ENCODE measurements at regions not wholly inside any gene's neighbourhood (a gene's known extent, or its start where the extent isn't known, plus 50 kb on each side); places are given as distances from the start of the nearest gene placed in this dataset.

DNA sequence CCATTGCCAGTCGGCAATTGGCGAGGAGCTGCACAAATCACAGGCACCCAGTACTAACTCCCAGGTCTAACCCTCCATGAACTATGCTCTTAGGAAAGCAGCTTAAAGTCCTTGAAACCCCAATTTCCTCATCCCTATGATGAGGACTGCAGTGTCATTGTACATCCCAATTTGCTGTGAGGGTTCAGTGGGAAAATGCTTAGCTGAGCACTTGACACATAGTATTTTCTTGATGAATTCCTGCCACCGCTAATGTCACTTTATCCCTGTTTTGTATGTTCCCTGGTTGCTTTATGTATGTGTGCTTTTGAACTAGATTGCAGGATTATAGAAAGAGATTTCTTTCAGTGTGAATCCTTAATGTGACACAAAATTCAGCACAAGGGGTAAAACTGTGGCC, 161.5 kb upstream of the RBFOX1 start:
- Mint-ChIP-seq H3K9me3 (peaks cover 6 to 9% of the 10 kb centered on the region in 2 donors), H3K4me1 (ENCODE audit: low read depth) (no peaks in the 10 kb centered on the region), H3K4me3 (no peak overlapping the region), H3K27me3 (ENCODE audit: low read depth) (no peaks in the 10 kb centered on the region), H3K27ac (no peak overlapping the region), H3K36me3 (ENCODE audit: insufficient read depth in 2 of 2) (peaks cover 1 to 5% of the 10 kb centered on the region in 2 donors)
- DNase-seq (no peak), ATAC-seq (replicated peaks in 1 of 2) (no peak)

DNA sequence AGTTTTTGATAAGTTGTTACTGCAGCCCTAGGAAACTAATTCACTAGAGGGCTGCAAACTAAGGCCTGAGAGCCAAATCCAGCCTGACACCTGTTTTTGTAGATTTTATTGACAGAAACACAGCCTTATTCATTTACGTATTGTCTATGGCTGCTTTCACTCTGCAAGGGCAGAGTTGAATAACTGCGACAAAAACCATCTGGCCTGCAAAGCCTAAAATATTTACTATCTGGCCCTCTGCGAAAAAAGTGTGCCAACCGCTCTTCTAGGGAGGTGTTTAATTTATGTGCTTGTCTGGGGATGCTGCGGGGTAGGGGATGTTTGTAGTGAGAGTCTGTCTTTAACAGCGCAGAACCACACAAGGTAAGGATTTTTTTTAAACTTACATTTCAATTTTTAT, 165.0 kb upstream of the RBFOX1 start:
- DNase-seq (no peak), ATAC-seq (replicated peaks in 1 of 2) (no peak)
- H3K36me3 Mint-ChIP-seq (ENCODE audit: insufficient read depth in 2 of 2) = peaks cover 1 to 9% of the 10 kb centered on the region in 2 donors
- peaks cover 5 to 11% of the 10 kb centered on the region in 2 donors for H3K9me3 Mint-ChIP-seq
- H3K27ac Mint-ChIP-seq = no peak overlapping the region
- no peaks in the 10 kb centered on the region for H3K4me1 Mint-ChIP-seq (ENCODE audit: low read depth)
- H3K27me3 Mint-ChIP-seq (ENCODE audit: low read depth) = no peaks in the 10 kb centered on the region
- no peak overlapping the region for H3K4me3 Mint-ChIP-seq

GRCh38 chr16:7161891-7162290, 170.8 kb upstream of the RBFOX1 start:
- Mint-ChIP-seq H3K27me3 (ENCODE audit: low read depth) (no peaks in the 10 kb centered on the region), H3K4me3 (no peak overlapping the region), H3K4me1 (ENCODE audit: low read depth) (no peaks in the 10 kb centered on the region), H3K36me3 (ENCODE audit: insufficient read depth in 2 of 2) (peaks cover 0 to 5% of the 10 kb centered on the region in 2 donors), H3K27ac (no peak overlapping the region), H3K9me3 (peaks cover 6 to 10% of the 10 kb centered on the region in 2 donors)
- DNase-seq (no peak), ATAC-seq (replicated peaks in 1 of 2) (no peak)

DNA sequence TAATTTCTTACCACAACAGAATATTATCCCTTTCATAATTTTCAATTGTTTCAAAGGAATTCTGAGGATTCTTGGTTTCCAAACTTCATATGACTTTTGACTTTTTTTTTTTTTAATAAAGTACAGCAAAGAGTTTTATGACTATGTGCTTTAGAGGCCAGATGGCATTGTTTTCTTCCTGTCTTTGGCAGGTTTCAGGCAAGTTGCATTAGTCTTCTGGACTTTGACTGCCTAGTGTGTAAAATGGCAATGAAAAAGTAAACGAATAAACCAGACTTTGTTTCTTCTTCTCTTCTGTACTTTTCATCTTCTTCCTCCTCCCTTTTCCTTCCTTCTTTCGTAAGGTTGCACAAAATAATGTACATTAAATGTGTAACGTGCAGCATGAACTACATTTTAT, 172.6 kb upstream of the RBFOX1 start:
- peaks cover 0 to 1% of the 10 kb centered on the region in 2 donors for H3K36me3 Mint-ChIP-seq (ENCODE audit: insufficient read depth in 2 of 2)
- H3K4me3 Mint-ChIP-seq = no peak overlapping the region
- no peaks in the 10 kb centered on the region for H3K27me3 Mint-ChIP-seq (ENCODE audit: low read depth)
- H3K9me3 Mint-ChIP-seq = peaks cover 4% of the 10 kb centered on the region in 2 donors
- no peak overlapping the region for H3K27ac Mint-ChIP-seq
- ATAC-seq (replicated peaks in 1 of 2) = no peak
- no peaks in the 10 kb centered on the region for H3K4me1 Mint-ChIP-seq (ENCODE audit: low read depth)
- no peak for DNase-seq

GRCh38 chr16:7158481-7158880, 174.2 kb upstream of the RBFOX1 start:
- Mint-ChIP-seq H3K27ac (no peak overlapping the region), H3K4me1 (ENCODE audit: low read depth) (no peaks in the 10 kb centered on the region), H3K9me3 (peaks cover 7 to 8% of the 10 kb centered on the region in 2 donors), H3K36me3 (ENCODE audit: insufficient read depth in 2 of 2) (peaks cover 0 to 1% of the 10 kb centered on the region in 2 donors), H3K4me3 (no peak overlapping the region), H3K27me3 (ENCODE audit: low read depth) (no peaks in the 10 kb centered on the region)
- ATAC-seq (replicated peaks in 1 of 2) (no peak), DNase-seq (no peak)

GRCh38 chr16:7150230-7150629, 182.4 kb upstream of the RBFOX1 start:
- Mint-ChIP-seq H3K4me1 (ENCODE audit: low read depth) (no peaks in the 10 kb centered on the region), H3K4me3 (no peak overlapping the region), H3K9me3 (peaks cover 10 to 16% of the 10 kb centered on the region in 2 donors), H3K27me3 (ENCODE audit: low read depth) (no peaks in the 10 kb centered on the region), H3K27ac (no peak overlapping the region), H3K36me3 (ENCODE audit: insufficient read depth in 2 of 2) (peaks cover 0 to 4% of the 10 kb centered on the region in 2 donors)
- DNase-seq (no peak), ATAC-seq (replicated peaks in 1 of 2) (no peak)

DNA sequence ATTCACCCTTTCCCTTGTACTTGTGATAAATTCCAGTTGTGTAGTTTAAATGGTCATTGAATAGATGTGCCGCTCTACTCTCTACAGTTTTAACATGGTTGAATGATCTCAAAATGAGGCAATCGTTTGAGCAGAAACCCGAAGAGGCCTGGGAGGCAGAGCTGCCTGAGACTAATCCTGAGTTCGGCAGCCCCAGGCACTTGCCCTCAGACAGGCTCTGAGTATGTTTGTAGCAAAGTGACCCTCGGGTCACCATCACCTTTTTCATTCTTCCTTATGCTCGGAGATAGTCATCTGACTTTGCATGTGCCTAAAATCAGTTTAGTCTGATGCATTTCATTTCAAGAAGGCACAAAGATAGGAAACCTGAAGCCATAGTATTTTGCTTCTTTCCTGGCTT, 184.0 kb upstream of the RBFOX1 start:
- H3K4me3 Mint-ChIP-seq = no peak overlapping the region
- DNase-seq = no peak
- no peak overlapping the region for H3K27ac Mint-ChIP-seq
- peaks cover 9 to 12% of the 10 kb centered on the region in 2 donors for H3K9me3 Mint-ChIP-seq
- ATAC-seq (replicated peaks in 1 of 2) = no peak
- H3K4me1 Mint-ChIP-seq (ENCODE audit: low read depth) = no peaks in the 10 kb centered on the region
- H3K36me3 Mint-ChIP-seq (ENCODE audit: insufficient read depth in 2 of 2) = peaks cover 0 to 4% of the 10 kb centered on the region in 2 donors
- no peaks in the 10 kb centered on the region for H3K27me3 Mint-ChIP-seq (ENCODE audit: low read depth)

GRCh38 chr16:7140899-7141298, 191.7 kb upstream of the RBFOX1 start:
- Mint-ChIP-seq H3K27me3 (ENCODE audit: low read depth) (no peaks in the 10 kb centered on the region), H3K4me3 (no peak overlapping the region), H3K27ac (no peak overlapping the region), H3K4me1 (ENCODE audit: low read depth) (no peaks in the 10 kb centered on the region), H3K36me3 (ENCODE audit: insufficient read depth in 2 of 2) (peaks cover 0 to 3% of the 10 kb centered on the region in 2 donors), H3K9me3 (peaks cover 14 to 17% of the 10 kb centered on the region in 2 donors)
- no peak for ATAC-seq (replicated peaks in 1 of 2)
- DNase-seq = no peak

GRCh38 chr16:7137560-7138330, 194.9 kb upstream of the RBFOX1 start:
- Mint-ChIP-seq H3K4me1 (ENCODE audit: low read depth) (no peaks in the 10 kb centered on the region), H3K4me3 (no peak overlapping the region), H3K36me3 (ENCODE audit: insufficient read depth in 2 of 2) (peaks cover 0 to 3% of the 10 kb centered on the region in 2 donors), H3K9me3 (peaks cover 17% of the 10 kb centered on the region in 2 donors), H3K27me3 (ENCODE audit: low read depth) (no peaks in the 10 kb centered on the region), H3K27ac (no peak overlapping the region)
- DNase-seq = no peak
- ATAC-seq (replicated peaks in 1 of 2) = no peak

- ATAC-seq (replicated peaks in 1 of 2) (no peak), DNase-seq (no peak)
- Mint-ChIP-seq H3K36me3 (ENCODE audit: insufficient read depth in 2 of 2) (no peaks in the 10 kb centered on the region), H3K27ac (no peak overlapping the region), H3K9me3 (peaks cover 7 to 17% of the 10 kb centered on the region in 2 donors), H3K4me3 (no peak overlapping the region), H3K4me1 (ENCODE audit: low read depth) (no peaks in the 10 kb centered on the region), H3K27me3 (ENCODE audit: low read depth) (no peaks in the 10 kb centered on the region)
These were observed 200.2 kb upstream of the RBFOX1 start for GRCh38 chr16:7132465-7132864.

DNA sequence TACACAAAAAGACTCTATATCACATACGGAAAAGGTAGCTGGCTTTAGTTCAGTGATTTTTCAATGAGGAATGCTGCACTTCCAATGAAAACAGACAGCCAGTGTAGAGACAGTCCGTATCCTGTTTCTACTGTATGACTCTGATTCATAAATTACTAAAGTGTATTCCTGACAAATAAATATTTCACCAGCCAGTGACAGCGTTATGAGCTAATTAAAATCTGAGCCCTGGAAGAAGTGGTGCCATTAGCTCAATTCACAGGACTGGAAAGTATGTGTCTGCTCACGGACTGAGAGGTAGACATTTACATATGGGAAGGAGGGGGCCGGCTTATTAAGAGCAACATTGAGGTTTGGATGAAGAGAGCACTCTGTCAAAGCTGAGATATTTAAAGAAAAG, 207.9 kb upstream of the RBFOX1 start:
- Mint-ChIP-seq H3K4me3 (no peak overlapping the region), H3K36me3 (ENCODE audit: insufficient read depth in 2 of 2) (no peaks in the 10 kb centered on the region), H3K27ac (no peak overlapping the region), H3K4me1 (ENCODE audit: low read depth) (no peaks in the 10 kb centered on the region), H3K9me3 (peaks cover 7 to 17% of the 10 kb centered on the region in 2 donors), H3K27me3 (ENCODE audit: low read depth) (no peaks in the 10 kb centered on the region)
- DNase-seq (no peak), ATAC-seq (replicated peaks in 1 of 2) (no peak)

DNA sequence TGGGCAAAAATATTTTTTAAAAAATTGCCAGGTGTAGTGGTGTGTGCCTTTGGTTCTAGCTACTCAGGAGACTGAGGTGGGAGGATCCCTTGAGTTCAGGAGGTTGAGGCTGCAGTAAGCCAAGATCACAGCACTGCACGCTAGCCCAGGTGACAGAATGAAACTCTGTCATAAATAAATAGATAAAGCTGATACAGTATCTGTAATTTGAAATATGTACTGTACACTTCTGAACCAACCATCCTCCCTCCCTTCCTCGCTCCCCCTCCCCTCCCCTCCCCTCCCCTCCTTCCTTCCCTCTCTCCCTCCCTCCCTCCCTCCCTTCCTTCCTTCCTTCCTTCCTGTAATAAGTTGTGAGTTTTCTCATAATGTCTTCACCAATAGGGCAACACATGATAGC, 208.4 kb upstream of the RBFOX1 start:
- DNase-seq (no peak), ATAC-seq (replicated peaks in 1 of 2) (no peak)
- H3K36me3 Mint-ChIP-seq (ENCODE audit: insufficient read depth in 2 of 2) = no peaks in the 10 kb centered on the region
- no peaks in the 10 kb centered on the region for H3K4me1 Mint-ChIP-seq (ENCODE audit: low read depth)
- H3K9me3 Mint-ChIP-seq = peaks cover 3 to 13% of the 10 kb centered on the region in 2 donors
- H3K27ac Mint-ChIP-seq = no peak overlapping the region
- H3K27me3 Mint-ChIP-seq (ENCODE audit: low read depth) = no peaks in the 10 kb centered on the region
- no peak overlapping the region for H3K4me3 Mint-ChIP-seq

DNA sequence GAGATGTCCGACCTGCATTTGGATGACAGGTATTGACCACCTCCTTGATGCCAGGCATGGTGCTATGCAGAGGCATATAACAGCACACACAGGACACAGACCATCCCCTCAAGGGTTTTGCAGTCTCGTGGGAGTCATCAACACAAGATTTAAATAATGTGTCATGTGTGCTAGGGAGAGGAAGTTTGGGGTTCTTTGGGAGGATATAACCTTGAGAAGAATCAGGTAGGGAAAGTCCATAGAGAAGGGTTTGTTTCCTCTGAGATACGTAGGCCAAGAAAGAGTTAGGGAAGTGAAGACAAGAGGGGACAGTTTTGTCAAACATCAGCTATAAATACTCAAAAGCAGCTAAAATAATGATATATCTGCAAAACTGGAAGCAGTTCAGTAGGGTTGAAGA, 215.9 kb upstream of the RBFOX1 start:
- Mint-ChIP-seq H3K4me1 (ENCODE audit: low read depth) (no peaks in the 10 kb centered on the region), H3K9me3 (peaks cover 5 to 12% of the 10 kb centered on the region in 2 donors), H3K4me3 (no peak overlapping the region), H3K36me3 (ENCODE audit: insufficient read depth in 2 of 2) (peaks cover 0 to 2% of the 10 kb centered on the region in 2 donors), H3K27ac (no peak overlapping the region), H3K27me3 (ENCODE audit: low read depth) (no peaks in the 10 kb centered on the region)
- DNase-seq (no peak), ATAC-seq (replicated peaks in 1 of 2) (no peak)

DNA sequence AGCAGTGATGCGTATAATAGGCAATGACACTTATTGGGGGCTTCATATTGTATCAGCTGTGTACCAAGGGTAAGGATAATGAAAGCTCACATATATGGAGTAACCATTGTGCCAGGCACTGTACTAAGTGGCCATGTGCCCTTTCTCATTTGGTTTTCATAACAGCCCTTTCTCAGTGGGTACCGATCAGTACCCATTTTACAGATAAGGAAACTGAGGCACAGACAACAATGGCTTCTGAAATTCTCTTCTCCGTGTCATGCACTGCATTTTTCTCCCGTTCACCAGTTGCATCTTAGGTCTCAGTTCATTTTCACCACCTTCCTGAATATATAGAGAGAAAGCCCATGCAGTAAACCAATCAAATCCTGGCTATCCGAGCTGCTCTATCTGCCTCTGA, 216.7 kb upstream of the RBFOX1 start:
- H3K36me3 Mint-ChIP-seq (ENCODE audit: insufficient read depth in 2 of 2) = peaks cover 0 to 2% of the 10 kb centered on the region in 2 donors
- peaks cover 5 to 12% of the 10 kb centered on the region in 2 donors for H3K9me3 Mint-ChIP-seq
- H3K27me3 Mint-ChIP-seq (ENCODE audit: low read depth) = no peaks in the 10 kb centered on the region
- no peak overlapping the region for H3K27ac Mint-ChIP-seq
- no peak for ATAC-seq (replicated peaks in 1 of 2)
- H3K4me1 Mint-ChIP-seq (ENCODE audit: low read depth) = no peaks in the 10 kb centered on the region
- DNase-seq = no peak
- no peak overlapping the region for H3K4me3 Mint-ChIP-seq
